COLO829 (cell line): ENCODE measurements at regions not wholly inside any gene's neighbourhood (a gene's known extent, or its start where the extent isn't known, plus 50 kb on each side); places are given as distances from the start of the nearest gene placed in this dataset.
"Not testable (repeated sequence)": the region's sequence is repeated elsewhere in the genome, so short reads cannot be mapped to it uniquely, and the experiment has no call there.

Source experiments
- DNase-seq: peaks from one replicate; pipeline ENCODE4 v3.0.0; 2012; ENCODE audit warnings: low spot score

DNA sequence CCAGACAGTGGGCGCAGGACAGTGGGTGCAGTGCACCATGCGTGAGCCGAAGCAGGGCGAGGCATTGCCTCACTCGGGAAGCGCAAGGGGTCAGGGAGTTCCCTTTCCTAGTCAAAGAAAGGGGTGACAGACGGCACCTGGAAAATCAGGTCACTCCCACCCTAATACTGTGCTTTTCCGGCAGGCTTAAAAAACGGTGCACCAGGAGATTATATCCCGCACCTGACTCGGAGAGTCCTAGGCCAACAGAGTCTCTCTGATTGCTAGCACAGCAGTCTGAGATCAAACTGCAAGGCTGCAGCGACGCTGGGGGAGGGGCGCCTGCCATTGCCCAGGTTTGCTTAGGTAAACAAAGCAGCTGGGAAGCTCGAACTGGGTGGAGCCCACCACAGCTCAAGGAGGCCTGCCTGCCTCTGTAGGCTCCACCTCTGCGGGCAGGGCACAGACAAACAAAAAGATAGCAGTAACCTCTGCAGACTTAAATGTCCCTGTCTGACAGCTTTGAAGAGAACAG lies 116.4 kb downstream of the CXCL12 start:
- DNase-seq = not testable (repeated sequence)

DNA sequence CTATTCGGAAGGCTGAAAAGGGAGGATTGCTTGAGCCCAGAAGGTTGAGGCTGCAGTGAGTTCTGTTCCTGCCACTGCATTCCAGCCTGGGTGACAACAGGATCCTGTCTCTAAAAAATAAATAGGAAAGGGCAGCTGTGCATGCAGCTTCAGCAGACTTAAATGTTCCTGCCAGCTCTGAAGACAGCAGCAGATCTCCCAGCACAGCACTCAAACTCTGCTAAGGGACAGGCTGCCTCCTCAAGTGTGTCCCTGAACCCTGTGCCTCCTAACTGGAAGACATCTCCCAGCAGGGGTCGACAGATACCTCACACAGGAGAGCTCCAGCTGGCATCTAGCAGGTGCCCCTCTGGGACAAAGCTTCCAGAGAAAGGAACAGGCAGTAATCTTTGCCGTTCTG lies 117.9 kb downstream of the CXCL12 start:
- no peak for DNase-seq

DNA sequence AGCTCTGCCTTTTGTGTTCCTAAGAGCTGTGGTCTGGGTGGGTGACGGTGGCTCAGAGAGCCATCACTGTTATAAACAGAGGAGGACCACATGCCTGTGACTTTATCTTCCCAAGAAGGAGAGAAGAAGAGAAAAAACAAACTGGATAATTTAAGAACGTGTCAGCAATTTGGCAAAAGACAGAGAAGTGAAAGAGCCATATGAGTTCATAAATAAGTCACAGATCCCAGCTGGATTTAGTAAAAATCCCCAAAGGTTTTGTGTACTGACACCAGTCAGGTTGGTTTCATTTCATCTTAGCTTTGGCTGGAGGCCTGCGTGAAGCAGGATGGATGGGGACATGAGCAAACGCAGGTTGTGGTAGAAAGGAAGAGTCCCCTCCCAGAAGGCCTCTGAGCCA lies 120.7 kb downstream of the CXCL12 start:
- no peak for DNase-seq

DNA sequence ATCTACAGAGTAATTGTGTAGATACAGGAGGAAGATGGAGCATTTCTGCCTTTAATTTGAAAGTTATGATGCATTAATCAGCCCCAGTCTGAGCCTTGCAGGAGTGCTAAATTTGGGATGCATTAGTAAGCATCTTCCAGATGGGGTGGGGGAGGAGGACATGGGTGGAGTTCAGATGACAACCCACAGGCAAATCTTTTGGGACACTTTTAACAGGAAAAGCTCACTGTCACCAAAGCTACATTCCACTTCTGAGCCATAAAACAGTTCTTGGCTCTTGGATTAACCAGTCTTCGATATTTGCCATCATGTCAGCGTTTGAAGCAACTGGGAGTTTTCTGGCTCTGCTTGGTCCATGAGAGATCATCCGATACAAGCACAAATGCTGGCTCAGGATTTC lies 121.1 kb downstream of the CXCL12 start:
- no peak for DNase-seq

DNA sequence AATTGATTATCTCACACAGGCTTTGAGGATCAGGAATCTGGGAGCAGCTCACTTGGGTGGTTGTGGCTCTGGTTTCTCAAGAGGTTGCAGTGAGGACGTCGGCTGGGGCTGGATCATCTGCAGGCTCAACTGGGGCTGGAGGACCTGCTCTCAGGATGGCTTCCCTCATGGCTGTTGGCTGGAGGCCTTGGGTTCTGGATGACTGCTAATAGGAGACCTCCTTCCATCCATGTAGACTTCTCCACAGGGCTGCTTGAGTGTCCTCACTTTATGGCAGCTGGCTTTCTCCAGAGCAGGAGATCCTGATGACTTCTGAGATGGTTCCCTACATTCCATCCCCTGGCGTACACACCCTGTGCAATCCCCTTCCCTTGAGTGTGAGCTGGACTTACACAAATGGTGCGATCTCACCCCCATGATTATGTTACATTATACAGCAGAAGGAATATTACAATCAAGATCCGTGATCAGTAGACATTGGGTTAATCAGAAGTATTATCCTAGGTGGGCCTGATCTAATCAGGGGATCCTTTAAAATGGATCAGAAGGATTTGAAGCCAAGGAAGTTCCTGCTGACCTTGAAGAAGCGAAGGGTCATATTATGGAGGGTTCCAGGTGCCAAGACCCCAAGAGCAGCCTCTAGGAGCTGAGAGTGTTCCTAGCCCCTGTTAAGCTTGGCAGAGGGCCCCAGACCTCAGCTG lies 122.2 kb downstream of the CXCL12 start:
- no peak for DNase-seq

DNA sequence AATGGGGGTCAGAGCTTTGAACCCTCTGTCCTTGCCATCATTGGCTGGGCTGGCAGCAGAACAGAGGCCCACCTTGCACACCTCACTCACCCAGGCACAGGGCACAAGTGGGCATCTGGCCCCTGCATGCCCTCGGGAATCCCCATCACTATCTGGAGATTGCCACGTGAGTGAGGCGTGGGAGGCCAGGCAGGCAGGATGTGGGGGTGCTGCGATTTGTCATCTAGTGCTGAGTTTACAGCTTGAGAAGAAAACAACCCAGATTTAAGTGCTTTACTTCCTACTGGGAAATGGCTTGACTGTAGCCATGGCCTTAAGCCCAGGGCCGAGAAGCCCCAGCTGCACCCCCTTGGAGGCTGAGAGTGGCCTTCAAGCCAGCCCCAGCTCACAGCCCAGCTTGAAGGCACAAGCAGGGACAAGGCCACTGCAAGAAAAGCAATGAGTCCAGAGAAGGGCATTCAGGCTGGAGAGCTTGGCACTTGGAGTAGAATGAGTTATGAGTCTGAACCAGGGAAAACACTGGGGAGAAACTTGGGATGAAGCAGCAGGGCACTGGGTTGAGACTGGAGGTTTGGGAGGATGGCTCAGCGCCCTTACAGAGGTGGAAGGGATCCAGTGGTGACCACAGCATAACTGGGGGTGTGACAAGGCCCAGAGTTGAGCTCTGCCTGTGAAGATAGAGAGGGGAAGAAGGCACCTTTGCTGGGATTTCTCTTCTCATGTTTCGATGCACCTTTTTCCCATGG lies 123.0 kb downstream of the CXCL12 start:
- DNase-seq = no peak

DNA sequence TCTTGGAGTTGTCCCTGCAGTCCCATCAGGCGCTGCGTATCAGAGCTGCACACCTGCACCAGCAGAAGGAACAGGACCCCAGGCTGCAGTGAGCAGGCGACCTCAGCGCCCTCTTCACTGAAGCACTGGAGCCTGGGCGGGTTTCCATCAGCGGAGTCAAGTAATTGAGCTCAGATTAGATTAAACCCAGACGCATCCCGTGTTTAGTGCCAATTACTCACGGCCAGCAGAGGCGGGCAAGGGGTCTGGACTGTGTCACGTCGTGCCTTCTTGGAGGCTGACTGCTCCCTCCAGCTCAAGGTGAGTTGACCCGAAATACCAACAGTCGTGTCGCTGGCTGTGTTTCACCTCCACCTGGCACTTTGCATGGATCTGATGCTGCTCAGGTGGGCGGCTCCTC lies 123.6 kb downstream of the CXCL12 start:
- no peak for DNase-seq

DNA sequence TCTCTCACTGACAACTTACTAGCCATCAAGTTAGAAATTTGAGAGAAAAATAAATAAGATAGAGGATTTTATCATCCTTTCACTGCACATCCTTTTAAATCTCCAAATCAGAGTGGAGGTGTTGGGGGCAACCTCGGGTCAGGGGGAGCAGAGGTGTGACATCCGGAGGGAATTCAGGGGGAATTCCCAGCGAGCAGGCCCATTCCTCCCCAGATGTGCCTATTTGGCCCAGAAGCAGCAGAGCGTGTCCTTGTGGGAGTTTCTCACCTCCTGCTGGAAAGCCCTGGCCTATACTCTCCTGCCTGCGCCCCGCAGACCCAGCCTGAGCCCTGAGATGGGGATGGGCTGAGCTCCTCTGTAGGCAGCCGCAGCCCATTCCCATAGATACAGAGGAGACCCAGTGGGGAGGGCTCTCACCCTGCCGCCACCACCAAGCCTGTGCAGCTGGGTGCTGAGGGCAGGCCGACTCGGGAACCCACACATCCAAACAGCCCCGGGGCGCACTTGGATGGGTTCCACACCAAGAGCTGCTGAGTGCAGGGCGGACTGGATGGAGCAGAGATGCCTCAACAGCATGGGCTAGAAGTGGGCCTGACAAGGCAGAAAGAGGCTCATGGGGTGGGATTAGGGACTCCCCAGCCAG lies 124.5 kb downstream of the CXCL12 start:
- DNase-seq = no peak

DNA sequence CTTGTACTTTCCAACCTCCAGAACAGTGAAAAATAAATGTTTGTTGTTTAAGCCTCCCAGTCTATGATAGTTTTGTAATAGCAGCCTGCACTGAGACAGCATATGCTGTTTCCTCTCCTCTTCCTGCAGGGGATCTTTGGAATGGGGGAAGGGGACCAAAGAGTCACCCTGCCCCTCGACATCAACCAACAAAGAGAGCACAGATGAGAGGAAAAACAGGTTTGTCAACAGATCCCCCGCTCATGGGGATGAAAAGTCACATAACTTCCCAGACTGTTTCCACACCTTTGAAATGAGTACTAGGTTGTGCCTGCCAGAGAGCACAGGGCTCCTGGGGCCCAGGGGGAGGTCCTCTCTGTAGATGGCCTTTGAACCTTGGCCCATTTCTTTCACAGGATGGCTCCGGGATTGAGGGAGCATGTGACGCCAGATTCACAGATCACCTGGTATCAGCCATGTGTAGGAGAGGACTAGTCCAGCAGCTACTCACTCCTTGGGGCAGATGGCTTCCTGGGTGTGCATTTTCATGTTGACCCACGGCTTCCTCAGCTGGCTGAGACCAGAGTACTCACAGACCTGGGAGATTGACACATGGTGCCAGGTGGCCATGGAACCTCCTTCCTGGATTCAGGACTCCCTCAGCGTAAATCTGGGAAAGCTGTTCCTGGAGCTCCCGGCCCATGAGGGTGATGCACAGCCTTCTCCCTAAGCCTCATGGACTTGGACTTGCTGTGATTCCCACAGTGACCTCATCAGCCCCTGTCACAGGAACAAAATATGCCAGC lies 125.6 kb downstream of the CXCL12 start:
- no peak for DNase-seq

DNA sequence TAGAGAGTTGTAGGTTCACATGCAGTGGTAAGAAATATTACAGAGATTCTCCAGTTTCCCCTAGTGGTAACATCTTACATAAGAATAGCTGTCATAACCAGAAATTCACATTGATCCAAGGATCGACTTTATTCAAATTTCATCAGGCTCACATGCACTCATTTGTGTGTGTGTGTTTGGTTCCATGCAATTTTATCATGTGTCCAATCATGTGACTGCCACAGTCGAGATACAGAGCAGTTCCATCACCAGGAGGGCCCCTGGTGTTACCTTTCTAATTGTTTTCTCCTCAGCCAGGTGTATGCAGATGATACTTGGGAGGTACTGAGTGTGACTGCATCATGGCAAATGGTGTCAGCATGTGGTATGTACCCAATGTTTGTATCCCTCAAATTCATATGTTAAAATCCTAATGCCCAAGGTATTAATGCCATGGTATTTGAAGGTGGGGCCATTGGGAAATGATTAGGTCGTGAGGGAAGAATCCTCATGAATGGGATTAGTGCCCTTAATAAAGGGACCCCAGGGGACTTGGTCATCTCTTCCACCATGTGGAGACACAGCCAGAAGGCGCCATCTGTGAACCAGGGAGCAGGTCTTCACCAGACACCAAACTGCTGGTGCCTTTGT lies 126.3 kb downstream of the CXCL12 start:
- DNase-seq = no peak

DNA sequence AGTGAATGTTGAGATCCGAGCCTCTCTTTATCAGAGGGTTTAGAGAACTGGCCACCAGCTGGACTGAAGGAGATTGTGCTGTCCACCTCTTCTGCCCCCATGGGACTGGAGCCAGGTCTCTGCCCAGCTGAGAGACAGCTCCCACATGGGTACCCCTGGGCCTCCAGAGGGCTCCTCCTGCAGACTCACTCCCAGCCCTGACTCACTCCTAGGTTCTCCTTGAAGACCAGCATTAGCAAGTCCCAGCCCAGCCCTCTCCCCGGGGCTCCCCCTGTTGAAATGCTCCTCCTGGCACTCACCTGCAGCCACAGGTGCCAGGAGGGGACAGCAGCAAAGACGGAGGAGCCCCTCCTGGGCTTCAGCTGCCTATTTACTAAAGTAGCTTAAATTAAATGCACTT lies 126.9 kb downstream of the CXCL12 start:
- DNase-seq = no peak

DNA sequence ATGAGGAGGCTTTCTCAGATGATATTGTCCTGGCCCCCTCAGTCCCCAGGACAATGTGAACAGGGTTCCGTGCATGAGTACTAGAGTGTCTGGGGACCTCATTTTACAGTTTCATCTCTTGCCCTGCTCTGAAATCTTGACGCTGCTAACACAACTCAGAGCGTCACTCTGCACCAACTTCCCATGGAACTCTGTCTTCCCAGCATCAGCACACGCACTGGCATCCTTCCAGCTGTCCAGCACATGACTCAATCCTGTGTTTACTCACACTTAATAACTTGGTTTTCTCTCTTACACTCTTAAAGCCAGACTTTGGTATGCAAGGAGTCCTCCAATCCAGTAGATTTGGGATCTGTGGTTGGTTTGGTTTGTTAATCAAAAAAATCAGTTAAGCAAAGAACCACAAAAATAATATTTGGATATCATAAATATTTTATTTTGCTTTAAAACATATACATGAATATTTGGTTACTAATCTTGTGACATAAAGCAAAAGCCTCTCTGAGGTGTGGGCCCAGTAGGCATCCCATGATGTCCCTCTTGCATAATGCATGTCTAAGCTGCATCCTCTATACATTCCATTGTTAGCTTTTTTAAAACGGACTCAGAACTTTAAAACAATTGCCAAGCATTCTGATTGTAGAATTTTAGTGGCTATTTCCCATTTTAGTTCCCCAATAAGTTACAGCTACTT lies 131.0 kb downstream of the CXCL12 start:
- no peak for DNase-seq

DNA sequence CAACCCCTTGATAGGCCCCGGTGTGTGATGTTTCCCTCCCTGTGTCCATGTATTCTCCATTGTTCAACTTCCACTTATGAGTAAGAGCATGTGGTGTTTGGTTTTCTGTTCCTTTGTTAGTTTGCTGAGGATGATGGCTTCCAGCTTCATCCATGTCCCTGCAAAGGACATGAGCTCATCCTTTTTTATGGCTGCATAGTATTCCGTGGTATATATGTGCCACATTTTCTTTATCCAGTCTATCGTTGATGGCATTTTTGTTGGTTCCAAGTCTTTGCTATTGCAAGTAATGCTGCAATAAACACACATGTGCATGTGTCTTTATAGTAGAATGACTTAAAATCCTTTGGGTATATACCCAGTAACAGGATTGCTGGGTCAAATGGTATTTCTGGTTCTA lies 132.3 kb downstream of the CXCL12 start:
- DNase-seq = not testable (repeated sequence)

DNA sequence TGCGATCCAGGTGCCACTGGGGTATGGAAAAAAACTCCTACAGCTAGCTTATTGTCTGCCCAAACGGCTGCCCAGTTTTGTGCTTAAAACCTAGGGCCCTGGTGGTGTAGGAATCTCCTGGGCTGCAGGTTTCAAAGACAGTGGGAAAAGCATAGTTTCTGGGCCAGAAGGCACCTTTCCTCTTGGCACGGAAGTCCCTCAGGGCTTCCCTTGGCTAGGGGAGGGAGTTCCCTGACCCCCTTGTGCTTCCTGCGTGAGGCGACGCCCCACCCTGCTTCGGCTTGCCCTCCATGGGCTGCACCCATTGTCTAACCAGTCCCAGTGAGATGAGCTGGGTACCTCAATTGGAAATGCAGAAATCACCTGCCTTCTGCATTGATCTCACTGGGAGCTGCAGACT lies 135.0 kb downstream of the CXCL12 start:
- DNase-seq = not testable (repeated sequence)

DNA sequence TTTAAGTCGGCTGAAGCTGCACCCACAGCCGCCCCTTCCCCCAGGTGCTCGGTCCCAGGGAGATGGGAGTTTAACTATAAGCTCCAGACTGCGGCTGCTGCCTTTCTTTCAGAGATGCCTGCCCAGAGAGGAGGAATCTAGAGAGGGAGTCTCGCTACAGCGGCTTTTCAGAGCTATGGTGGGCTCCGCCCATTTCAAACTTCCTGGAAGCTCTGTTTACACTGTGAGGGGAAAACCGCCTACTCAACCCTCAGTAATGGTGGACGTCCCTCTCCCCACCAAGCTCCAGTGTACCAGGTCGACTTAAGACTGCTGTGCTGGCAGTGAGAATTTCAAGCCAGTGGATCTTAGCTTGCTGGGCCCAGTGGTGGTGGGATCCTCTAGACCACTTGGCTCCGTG lies 135.4 kb downstream of the CXCL12 start:
- no peak for DNase-seq

DNA sequence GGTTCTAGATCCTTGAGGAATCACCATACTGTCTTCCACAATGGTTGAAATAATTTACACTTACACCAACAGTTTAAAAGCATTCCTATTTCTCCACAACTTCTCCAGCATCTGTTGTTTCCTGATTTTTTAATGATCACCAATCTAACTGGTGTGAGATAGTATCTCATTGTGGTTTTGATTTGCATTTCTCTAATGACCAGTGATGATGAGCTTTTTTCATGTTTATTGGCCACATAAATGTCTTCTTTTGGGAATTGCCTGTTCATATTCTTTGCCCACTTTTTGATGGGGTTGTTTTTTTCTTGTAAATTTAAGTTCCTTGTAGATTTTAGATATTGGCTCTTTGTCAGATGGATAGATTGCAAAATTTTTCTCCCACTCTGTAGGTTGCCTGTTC lies 138.2 kb downstream of the CXCL12 start:
- DNase-seq = not testable (repeated sequence)

DNA sequence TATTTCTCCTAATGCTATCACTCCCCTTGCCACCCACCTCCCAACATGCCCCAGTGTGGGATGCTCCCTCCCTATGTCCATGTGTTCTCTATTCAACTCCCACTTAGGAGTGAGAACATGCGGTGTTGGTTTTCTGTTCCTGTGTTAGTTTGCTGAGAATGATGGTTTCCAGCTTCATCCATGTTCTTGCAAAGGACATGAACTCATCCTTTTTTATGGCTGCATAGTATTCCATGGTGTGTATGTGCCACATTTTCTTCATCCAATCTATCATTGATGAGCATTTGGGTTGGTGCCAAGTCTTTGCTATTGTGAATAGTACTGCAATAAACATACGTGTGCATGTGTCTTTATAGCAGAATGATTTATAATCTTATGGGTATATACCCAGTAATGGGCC lies 138.6 kb downstream of the CXCL12 start:
- DNase-seq = not testable (repeated sequence)

DNA sequence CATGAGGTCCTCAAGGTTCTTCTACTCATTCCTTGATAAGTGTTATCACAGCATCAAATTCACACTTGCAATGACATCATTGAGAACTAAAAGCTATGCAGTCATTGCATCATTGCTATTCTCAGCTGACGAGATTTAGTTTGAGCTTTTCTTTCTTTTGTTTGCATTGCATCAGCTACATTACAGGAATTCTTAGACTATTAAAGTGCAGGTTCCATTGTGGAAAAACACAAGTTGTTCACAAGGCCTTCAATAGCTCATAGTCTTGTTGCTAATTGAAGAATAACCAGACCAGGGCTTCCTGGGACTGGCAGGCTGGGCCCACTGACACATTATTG lies 139.3 kb downstream of the CXCL12 start:
- no peak for DNase-seq

DNA sequence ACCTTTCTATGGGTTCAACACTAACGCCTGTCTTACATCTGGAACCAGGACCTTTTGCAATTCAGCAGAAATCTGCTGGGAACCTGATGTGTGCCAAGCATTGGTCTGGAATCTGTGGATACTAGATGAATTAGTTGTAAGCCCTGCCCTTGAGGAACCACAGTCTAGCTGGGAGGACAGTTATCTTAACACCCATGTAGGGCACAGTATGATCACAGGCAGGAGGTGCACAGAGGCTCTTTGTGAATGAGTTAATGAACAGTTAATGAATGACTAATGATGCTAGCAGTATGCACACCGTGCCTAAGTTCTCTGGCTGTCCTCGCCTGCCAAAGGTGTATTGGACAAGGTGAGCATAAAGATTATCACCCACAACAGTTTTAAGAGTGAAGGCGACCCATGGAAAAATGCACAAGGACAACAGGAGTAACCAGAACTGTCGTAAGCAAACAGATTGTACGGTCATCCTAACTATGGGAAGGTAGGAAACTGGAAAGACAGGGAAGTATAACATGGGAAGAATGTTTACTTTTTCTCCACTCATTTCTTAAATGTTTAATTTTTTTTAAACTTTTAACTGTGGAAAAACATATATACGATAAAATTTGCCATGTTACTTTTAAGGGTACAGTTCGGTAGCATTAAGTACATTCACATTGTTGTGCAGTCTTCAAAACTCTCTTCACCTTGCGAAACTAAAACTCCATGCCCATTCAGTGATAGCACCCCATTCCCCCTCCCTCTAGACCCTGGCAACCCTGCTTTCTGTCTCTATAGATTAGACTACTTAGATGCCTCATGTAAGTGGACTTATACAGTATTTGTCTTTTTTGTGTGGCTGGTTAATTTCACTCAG lies 139.9 kb downstream of the CXCL12 start:
- DNase-seq = no peak

DNA sequence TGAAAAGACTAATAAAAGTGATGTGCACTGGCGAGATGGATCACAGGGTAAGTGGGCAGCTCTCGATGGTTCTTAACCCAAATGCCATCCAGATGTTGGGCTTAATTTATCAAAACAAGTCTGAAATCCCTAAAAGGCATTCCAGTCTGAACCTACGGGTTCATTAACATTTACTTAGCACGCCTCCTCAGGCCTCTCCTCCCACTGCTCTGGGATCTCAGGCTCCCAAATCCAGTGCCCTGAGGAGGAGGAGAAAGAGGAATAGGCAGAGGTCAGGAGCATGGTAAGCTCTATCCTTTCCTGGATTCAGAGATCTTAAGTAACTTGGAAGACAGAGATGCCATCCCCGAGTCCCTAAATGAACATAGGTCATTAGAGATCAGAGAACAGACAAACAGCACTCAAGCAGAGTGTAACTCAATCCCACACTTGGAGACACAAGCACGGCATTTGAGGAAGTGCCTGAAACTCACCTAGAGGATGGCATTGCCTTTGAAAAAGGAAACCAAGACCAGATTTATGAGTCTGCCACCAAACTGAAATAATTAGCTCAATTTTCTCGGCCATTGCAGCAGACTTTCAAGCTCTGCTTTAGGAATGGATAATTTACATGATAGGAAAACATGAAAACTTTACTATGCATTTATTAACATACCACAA lies 140.9 kb downstream of the CXCL12 start:
- DNase-seq = no peak
